HG02870 (cell line): ENCODE measurements at regions not wholly inside any gene's neighbourhood (a gene's known extent, or its start where the extent isn't known, plus 50 kb on each side); places are given as distances from the start of the nearest gene placed in this dataset.
"Not testable (repeated sequence)": the region's sequence is repeated elsewhere in the genome, so short reads cannot be mapped to it uniquely, and the experiment has no call there.

Experiments used
- ATAC-seq: cut with Tn5 transposase; IDR thresholded peaks from one replicate; pipeline ENCODE4 v1.9.1; 2021; ENCODE audit warnings: mild to moderate bottlenecking, moderate library complexity; ENCODE audit not compliant: unreplicated experiment

- ATAC-seq: no peak
Measured at GRCh38 chr4:133379681-133380438, 230.8 kb downstream of the PCDH10 start.

DNA sequence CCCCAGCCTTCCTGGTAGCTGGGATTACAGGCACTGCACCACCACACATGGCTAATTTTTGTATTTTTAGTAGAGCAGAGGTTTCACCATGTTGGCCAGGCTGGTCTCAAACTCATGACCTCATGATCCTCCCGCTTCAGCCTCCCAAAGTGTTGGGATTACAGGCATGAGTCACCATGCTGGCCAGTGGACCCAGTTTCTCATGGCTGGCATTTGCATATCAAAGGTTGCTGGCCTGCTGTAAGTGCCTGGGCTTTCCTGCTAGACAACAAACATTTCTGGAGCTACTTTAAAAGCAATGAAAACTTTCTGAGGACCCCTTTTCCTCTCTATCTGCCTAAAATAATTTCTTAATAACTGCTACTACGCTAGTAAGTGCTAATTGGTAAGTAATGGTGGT lies 228.2 kb downstream of the PCDH10 start:
- ATAC-seq: no peak

- ATAC-seq: no peak
Measured at GRCh38 chr4:133372699-133373098, 223.6 kb downstream of the PCDH10 start.

GRCh38 chr4:133355633-133356032 lies 206.5 kb downstream of the PCDH10 start:
- no peak for ATAC-seq

- ATAC-seq: no peak
Measured at GRCh38 chr4:133347409-133347808, 198.3 kb downstream of the PCDH10 start.

DNA sequence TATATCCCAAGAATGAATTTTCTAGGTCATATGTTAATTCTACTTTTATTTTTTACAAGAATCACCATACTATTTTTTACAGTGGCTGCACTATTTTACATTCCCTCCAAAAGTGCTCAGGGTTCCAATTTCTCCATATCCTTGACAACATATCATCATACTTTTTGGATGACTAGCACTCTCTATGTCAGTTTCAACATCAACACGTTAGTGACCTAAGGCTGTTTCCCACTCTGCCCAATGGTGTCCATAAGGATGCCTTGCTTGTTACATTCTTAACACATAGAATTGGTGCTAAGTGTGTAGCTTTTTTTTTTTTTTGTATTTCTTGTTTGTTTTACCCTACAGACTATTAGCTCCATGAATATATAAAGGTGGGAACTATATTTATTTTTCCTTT lies 175.4 kb downstream of the PCDH10 start:
- no peak for ATAC-seq

GRCh38 chr4:133323670-133324069 lies 174.6 kb downstream of the PCDH10 start:
- no peak for ATAC-seq

DNA sequence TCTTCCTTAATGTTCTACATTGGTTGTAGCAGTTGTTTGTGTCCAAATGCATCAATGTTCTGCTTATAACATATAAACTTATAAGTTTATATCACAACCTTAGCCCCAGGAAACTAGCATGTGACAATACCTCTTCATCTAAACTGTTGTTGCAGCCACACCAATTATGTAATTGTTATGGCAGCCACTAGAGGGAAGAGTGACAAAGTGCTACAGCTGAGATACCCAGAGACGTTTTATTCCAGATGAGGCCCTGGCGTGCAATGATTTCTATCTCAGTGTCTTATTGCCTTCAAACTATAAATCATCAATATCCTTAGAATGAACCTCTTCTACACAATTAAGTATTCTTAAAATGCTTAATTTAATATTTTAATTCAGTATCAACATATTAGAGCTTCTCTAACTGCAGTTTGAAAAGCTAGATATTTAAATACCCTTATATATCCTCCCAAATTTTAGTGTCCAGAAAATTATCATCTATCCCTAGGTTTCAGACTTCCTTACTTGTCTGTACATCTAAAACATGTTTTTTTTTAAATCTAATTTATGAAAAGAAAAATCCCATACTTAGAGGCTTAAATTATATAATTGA lies 171.6 kb downstream of the PCDH10 start:
- no peak for ATAC-seq

DNA sequence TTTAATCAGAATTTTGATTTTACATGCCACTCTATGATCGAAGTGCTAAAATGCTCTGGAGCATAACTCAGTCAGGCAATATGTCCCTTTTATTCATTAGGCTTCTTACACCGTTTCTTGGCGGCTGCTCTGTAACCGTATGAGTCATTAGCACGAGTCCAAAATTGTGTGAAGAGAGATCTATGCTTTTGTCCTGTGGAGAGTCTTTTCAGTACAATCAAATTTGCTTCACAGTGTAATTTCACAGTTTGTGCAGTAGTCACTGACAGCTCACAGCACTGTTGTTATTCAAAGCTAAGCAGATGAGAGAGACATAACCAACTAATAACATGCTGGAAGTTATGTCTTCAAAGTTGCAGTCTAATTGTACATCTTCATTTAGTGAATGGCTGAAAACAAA lies 167.8 kb downstream of the PCDH10 start:
- no peak for ATAC-seq

DNA sequence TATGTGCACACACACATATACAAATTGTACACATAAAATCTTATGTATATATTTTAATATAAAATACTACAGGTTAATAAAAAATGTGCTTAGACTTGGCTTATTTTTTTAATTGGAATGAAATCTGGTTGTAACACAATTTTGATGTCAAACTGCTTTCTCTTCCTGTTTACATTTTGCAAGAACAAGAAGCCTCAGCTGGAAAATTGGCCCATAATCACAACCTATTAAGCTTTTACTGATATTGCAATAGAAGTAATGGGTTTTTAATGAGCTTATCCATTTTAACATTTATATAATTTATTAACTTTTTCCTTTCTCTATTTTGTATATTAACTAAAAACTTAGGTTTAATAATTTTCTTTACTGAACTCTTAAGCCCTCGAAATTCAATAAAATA lies 165.9 kb downstream of the PCDH10 start:
- ATAC-seq: no peak

DNA sequence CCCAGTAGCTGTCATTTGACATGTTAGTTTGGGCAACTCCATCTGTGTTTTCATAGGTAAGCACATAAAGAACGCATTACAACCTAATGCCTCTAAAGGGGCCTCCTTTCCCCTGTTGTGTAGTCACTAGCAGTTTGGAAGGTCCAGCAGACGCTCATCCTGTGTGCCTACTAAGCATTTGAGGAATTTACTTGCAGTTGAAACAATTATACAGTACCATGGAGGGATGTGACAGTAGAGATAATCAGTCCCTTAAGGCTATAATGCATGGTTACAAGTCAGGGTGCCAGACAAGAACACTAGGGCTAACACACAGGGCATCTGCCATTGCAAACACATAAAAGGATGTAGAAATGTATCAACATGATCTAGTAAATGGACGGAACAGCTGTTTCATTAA lies 138.3 kb downstream of the PCDH10 start:
- ATAC-seq: no peak

- ATAC-seq: no peak
Measured at GRCh38 chr4:133278591-133278990, 129.5 kb downstream of the PCDH10 start.

- not testable (repeated sequence) for ATAC-seq
Measured at GRCh38 chr4:133277940-133278339, 128.8 kb downstream of the PCDH10 start.

- no peak for ATAC-seq
Measured at GRCh38 chr4:133275246-133275645, 126.2 kb downstream of the PCDH10 start.

GRCh38 chr4:133273401-133273800 lies 124.3 kb downstream of the PCDH10 start:
- no peak for ATAC-seq

DNA sequence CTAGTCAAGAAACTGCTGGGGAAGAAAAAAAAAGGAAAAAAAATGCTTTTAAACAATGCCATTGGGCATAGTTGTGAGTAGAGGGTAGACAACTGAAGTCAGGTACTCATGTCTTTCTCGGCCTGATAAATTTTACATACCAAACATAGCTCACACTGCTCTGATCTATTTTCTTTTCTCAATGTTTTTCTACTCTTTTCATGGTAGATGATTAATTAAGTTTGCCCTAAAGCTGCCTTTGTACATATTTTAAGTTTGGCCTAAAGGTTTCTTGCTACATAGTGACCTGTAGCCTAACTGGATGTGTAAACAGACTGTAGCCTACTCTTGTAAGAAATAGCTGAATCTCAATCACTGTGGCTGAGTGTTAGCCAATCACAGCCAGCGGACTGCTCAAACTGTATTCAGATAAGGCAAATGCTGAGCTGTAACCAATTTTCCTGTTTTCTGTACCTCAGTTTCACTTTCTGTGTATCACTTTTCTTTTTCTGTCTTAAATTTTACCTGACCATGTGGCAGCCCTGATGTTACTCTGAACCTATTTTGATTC lies 121.0 kb downstream of the PCDH10 start:
- ATAC-seq: peak; percentile 53

- ATAC-seq: no peak
Measured at GRCh38 chr4:133268205-133268604, 119.1 kb downstream of the PCDH10 start.

DNA sequence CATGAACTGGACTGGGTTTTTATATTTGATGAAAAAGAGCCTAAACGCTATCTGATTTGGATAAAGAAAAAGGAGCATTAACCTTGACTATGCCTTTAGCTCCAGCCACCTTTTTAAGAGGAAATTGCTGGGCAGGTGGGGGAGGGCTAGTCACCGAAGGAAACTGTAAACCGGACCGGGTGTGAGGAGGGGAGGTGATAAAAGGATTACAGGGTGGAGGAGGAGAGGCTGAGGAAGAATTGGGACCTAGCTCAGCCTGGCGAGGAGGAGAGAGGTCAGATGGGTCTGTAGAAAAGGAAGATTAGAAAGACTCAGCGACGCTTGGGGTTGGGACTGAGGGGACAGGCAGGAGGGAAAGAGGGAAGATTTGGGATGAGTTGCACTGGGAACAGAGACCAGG lies 118.4 kb downstream of the PCDH10 start:
- not testable (repeated sequence) for ATAC-seq

DNA sequence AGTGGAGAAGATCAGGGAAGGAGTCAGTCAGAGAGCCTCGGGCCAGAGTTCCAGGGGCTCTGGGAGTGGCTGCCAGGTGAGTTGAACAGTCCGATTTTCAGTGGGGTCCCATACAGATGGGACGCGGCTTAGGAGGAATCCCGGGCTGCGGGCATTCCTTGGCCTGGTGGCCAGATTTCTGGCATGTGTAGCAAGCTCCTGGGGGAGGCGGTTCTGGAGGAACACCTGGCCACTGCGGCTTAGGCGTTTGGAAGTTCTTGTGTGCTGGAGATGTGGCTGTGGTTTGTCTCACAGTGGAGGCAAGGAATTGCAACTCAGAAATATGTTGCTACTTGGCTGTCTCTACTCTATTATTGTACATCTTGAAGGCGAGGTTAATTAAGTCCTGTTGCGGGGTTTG lies 117.9 kb downstream of the PCDH10 start:
- not testable (repeated sequence) for ATAC-seq

GRCh38 chr4:133264251-133264650 lies 115.2 kb downstream of the PCDH10 start:
- not testable (repeated sequence) for ATAC-seq

GRCh38 chr4:133263104-133263503 lies 114.0 kb downstream of the PCDH10 start:
- no peak for ATAC-seq

- ATAC-seq: no peak
Measured at GRCh38 chr4:133247861-133248260, 98.8 kb downstream of the PCDH10 start.
